Mesothelial cell of epicardium (in vitro differentiated cells): ENCODE measurements at regions not wholly inside any gene's neighbourhood (a gene's known extent, or its start where the extent isn't known, plus 50 kb on each side); places are given as distances from the start of the nearest gene placed in this dataset.

Experiments used
- DNase-seq, 2 experiments: peaks; one replicate each; pipeline ENCODE4 v3.0.0; 2021; ENCODE audit warnings: low spot score in 2 of 2; ENCODE audit not compliant: unreplicated experiment in 2 of 2
- H3K27ac Mint-ChIP-seq: 2 replicates; pipeline ENCODE4 v1.8.0; 2021; ENCODE audit warnings: mixed read lengths
- H3K27me3 Mint-ChIP-seq: 2 replicates; pipeline ENCODE4 v1.8.0; 2021; ENCODE audit warnings: low read depth, mixed read lengths
- H3K36me3 Mint-ChIP-seq: 2 replicates; pipeline ENCODE4 v1.8.0; 2021; ENCODE audit warnings: mixed read lengths
- H3K4me1 Mint-ChIP-seq: 2 replicates; pipeline ENCODE4 v1.8.0; 2021; ENCODE audit warnings: mixed read lengths
- H3K4me3 Mint-ChIP-seq: 2 replicates; pipeline ENCODE4 v1.8.0; 2021; ENCODE audit warnings: mild to moderate bottlenecking, moderate library complexity, mixed read lengths
- H3K9me3 Mint-ChIP-seq: 2 replicates; pipeline ENCODE4 v1.8.0; 2021; ENCODE audit warnings: mixed read lengths
- TF ChIP-seq, protein P1 (sequence below): fragments of 200-600 bp; sonication (generic); IDR thresholded peaks from one replicate; pipeline ENCODE4 v1.5.0; 2021; ENCODE audit warnings: antibody characterized with exemption; ENCODE audit not compliant: unreplicated experiment

DNA sequence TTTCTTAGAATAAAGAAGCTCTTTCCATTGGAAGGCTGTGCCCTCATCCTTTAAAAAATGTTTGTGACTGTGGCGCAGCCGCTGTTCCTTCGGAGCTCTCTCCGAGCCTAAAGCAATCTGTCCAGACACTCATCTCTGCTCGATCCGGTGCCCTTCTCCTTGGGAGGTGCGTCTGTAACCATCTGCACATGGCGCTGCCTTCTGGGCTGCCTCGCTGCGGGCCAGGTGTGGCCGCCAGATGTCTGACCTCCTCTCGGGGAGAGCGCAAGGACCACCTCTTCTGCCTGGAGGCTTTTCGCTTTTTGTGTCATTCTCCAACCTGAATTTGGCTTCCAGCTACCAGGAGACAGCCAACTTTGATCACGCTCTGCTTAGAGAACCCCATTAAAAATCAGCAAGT is 153.4 kb upstream of the PTCH1 start:
- Mint-ChIP-seq H3K9me3 (no peaks in the 10 kb centered on the region), H3K4me1 (peaks cover 9% of the 10 kb centered on the region), H3K27me3 (peaks cover 15% of the 10 kb centered on the region), H3K36me3 (no peaks in the 10 kb centered on the region), H3K27ac (no peak overlapping the region), H3K4me3 (no peak overlapping the region)
- no peak for DNase-seq
- TF ChIP-seq, protein P1, sequence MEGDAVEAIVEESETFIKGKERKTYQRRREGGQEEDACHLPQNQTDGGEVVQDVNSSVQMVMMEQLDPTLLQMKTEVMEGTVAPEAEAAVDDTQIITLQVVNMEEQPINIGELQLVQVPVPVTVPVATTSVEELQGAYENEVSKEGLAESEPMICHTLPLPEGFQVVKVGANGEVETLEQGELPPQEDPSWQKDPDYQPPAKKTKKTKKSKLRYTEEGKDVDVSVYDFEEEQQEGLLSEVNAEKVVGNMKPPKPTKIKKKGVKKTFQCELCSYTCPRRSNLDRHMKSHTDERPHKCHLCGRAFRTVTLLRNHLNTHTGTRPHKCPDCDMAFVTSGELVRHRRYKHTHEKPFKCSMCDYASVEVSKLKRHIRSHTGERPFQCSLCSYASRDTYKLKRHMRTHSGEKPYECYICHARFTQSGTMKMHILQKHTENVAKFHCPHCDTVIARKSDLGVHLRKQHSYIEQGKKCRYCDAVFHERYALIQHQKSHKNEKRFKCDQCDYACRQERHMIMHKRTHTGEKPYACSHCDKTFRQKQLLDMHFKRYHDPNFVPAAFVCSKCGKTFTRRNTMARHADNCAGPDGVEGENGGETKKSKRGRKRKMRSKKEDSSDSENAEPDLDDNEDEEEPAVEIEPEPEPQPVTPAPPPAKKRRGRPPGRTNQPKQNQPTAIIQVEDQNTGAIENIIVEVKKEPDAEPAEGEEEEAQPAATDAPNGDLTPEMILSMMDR, result no peak

DNA sequence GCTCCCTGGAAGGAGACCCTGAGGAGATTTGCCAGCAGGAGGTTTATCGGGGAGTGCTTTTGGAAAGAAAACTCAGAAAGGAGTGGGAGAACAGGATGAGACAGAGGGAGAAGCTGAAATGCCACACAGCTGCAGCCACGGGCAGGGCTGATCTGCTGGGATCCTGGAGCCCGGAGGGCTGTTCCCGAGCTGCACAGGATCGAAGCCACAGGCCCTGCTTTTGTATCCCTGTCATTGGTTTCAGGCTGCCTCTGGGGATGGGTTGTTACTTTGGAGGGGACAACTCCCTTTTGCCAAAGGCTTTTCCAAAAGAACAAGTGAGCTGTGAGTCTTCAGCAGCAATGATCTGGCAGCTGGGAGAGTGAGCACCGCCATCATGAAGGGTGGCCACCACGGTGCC is 152.5 kb upstream of the PTCH1 start:
- H3K4me3 Mint-ChIP-seq, result no peak overlapping the region
- DNase-seq, result no peak
- no peaks in the 10 kb centered on the region for H3K9me3 Mint-ChIP-seq
- H3K27ac Mint-ChIP-seq, result no peak overlapping the region
- peaks cover 9% of the 10 kb centered on the region for H3K4me1 Mint-ChIP-seq
- TF ChIP-seq, protein P1, result no peak
- no peaks in the 10 kb centered on the region for H3K36me3 Mint-ChIP-seq
- H3K27me3 Mint-ChIP-seq, result peaks cover 15% of the 10 kb centered on the region

DNA sequence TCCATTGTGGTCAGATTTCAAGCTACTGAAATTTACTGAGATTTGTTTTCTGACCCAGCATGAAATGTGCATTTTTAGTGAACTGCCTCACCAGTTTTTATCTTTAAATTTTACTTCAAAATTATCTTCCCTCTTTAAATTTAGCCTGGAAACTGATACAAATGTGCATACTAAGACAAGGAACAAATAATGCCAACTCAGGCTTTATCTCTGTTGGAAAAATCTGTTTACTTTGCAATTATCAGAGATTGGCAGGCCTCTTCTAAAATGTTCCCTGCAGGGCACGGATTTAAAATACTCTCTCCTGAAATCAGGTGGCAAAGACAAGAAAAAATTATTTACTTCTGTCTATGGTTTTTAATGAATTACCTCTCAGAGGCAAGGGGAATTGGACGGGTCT is 151.0 kb upstream of the PTCH1 start:
- Mint-ChIP-seq H3K36me3 (no peaks in the 10 kb centered on the region), H3K4me1 (peaks cover 9% of the 10 kb centered on the region)

DNA sequence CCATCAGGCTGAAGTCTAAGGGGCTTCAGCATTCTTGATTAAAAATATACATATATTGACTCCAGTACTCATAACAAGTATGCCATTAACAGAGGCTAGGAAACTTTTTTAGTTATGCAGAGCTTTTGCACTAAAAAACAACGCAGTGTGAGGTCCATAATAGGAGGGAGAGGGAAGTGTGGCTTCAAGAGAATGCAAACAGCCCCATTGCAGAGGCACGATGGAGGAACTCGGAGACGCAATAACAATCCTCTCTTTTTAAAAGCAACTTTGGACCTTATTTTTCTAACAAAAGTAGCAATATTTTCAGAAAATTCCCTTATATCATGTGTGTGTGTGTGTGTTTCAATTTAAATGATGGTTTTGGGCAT is 150.0 kb upstream of the PTCH1 start:
- no peak overlapping the region for H3K4me3 Mint-ChIP-seq
- H3K36me3 Mint-ChIP-seq, result no peaks in the 10 kb centered on the region
- no peaks in the 10 kb centered on the region for H3K9me3 Mint-ChIP-seq
- TF ChIP-seq, protein P1, result no peak
- H3K27ac Mint-ChIP-seq, result no peak overlapping the region
- DNase-seq, result no peak
- H3K4me1 Mint-ChIP-seq, result peaks cover 9% of the 10 kb centered on the region
- peaks cover 15% of the 10 kb centered on the region for H3K27me3 Mint-ChIP-seq

More for the DNA sequence above, 151.0 kb upstream of the PTCH1 start:
- Mint-ChIP-seq H3K27me3 (peaks cover 15% of the 10 kb centered on the region), H3K27ac (no peak overlapping the region), H3K4me3 (no peak overlapping the region), H3K9me3 (no peaks in the 10 kb centered on the region)
- no peak for DNase-seq
- TF ChIP-seq, protein P1, result no peak

DNA sequence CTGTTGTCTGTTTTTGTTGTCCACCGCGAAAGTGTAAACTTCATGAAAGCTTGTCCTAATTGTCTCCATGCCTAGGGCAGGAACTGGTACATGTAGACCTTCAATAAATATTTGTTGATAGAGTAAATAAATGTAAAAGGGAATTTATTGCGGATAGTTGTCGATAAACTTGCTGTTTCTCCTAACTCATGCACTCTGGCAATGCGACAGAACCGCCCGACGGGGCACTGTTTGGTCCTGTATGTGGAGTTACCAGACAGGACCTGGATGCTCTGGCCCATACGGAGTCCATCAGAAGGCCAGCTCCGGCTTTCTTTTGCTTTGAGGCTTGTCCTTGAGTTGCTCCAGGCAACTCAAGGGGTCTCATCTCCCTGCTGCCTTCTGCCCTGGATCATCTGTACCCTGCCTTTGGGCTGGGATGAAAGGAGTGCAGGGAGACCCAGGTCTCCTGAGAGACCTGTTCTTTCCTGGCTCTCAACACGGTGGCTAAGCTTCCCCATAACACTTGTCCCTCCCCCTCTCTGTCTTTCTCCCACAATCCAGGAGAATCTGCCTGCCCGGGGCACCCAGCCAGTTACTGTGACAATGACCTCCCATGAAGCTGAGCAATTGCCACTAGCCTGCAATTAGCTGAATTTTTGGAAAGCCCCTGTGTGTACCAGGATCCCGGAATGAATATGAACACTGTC is 149.5 kb upstream of the PTCH1 start:
- Mint-ChIP-seq H3K4me3 (no peak overlapping the region), H3K27ac (no peak overlapping the region), H3K4me1 (peaks cover 9% of the 10 kb centered on the region), H3K36me3 (no peaks in the 10 kb centered on the region), H3K27me3 (peaks cover 15% of the 10 kb centered on the region), H3K9me3 (no peaks in the 10 kb centered on the region)
- DNase-seq, result no peak
- TF ChIP-seq, protein P1, result no peak

DNA sequence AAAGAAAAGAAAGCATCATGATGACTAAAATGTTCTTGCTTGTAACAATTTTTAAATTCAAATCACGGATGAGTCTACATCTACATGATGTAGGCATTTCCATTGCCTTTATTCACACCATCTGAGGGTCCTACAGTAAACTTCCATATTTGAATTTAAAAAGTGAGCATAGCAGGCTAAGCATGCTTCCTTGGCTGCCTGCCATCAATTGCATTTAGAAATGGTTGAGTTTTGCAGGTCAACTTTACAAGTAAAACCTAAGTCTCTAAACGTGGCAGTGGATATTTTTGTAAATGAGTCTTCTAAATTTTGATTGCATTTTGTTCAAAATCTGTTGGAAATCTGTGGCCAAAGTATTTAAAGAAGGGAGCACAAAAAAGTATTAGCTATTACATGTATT is 136.5 kb upstream of the PTCH1 start:
- H3K27ac Mint-ChIP-seq, result no peak overlapping the region
- no peak overlapping the region for H3K4me3 Mint-ChIP-seq
- H3K4me1 Mint-ChIP-seq, result peaks cover 5% of the 10 kb centered on the region
- TF ChIP-seq, protein P1, result no peak
- peaks cover 15% of the 10 kb centered on the region for H3K9me3 Mint-ChIP-seq
- H3K36me3 Mint-ChIP-seq, result peaks cover 3% of the 10 kb centered on the region
- DNase-seq, result no peak
- no peaks in the 10 kb centered on the region for H3K27me3 Mint-ChIP-seq
